Vagina (tissue), 2 donors: ENCODE measurements at regions not wholly inside any gene's neighbourhood (a gene's known extent, or its start where the extent isn't known, plus 50 kb on each side); places are given as distances from the start of the nearest gene placed in this dataset.

ENCODE experiments used
- POLR2A ChIP-seq, 2 donors: fragments of 450-650 bp; IDR thresholded peaks; one replicate each; pipeline ENCODE4 v1.6.1; 2017; ENCODE audit warnings: antibody characterized with exemption in 2 of 2, mild to moderate bottlenecking in 2 of 2, moderate library complexity in 2 of 2
- POLR2AphosphoS5 ChIP-seq, 2 donors: sonication (generic); formaldehyde crosslinking; IDR thresholded peaks; one replicate each; pipeline ENCODE4 v1.9.0; 2017; ENCODE audit warnings: antibody characterized with exemption in 2 of 2, mild to moderate bottlenecking in 2 of 2, low read depth in 1 of 2; ENCODE audit not compliant: insufficient read depth in 1 of 2
- TF ChIP-seq, protein P1 (sequence below), 3 experiments: fragments of 450-650 bp in 2 of 3; fragments of 200-600 bp in 1 of 3; sonication (generic) in 1 of 3; IDR thresholded peaks; one replicate each; pipeline ENCODE4 v1.5.1; 2017 to 2019; ENCODE audit warnings: antibody characterized with exemption in 3 of 3, mild to moderate bottlenecking in 2 of 3, moderate library complexity in 2 of 3

DNA sequence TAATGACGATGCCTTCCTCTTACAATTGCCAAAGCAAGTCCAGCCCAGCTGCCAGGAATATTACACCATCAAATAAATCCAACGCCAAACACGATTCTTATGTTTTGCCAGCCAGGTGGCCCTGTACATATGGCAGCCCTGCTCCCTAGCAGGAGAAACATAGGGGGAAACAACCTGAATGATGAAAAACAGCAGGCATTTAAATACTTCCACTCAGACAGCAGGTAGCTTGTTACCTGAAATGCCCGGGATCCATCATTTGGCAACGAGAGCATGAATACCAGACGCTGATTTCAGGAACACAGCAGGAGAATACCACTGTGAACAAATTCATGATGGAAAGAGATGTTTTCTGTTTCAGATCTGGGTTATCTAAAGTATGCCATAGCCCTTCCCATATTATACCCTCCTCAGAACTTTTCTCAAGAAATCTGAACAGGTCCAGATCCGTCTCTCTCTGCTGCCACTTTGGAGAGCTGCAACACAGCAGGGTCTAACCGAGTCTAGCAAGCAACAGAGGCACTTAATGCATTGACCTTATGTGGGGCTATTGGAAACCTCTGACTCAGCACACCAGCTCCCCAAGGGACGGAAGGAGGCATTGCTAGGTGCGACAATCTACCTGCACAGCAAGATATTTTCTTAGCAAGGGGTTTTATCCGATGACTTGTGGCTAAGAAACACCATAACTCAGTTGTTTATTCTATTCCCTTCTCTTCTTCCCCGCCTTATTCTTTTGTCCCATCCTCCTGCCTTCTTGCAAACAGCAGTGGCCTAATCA is 166.3 kb downstream of the BARHL2 start:
- TF ChIP-seq, protein P1, sequence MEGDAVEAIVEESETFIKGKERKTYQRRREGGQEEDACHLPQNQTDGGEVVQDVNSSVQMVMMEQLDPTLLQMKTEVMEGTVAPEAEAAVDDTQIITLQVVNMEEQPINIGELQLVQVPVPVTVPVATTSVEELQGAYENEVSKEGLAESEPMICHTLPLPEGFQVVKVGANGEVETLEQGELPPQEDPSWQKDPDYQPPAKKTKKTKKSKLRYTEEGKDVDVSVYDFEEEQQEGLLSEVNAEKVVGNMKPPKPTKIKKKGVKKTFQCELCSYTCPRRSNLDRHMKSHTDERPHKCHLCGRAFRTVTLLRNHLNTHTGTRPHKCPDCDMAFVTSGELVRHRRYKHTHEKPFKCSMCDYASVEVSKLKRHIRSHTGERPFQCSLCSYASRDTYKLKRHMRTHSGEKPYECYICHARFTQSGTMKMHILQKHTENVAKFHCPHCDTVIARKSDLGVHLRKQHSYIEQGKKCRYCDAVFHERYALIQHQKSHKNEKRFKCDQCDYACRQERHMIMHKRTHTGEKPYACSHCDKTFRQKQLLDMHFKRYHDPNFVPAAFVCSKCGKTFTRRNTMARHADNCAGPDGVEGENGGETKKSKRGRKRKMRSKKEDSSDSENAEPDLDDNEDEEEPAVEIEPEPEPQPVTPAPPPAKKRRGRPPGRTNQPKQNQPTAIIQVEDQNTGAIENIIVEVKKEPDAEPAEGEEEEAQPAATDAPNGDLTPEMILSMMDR (IDR thresholded peaks at IDR 0.05) = no peak
- TF ChIP-seq POLR2A (IDR thresholded peaks at IDR 0.05) (no peak), POLR2AphosphoS5 (IDR thresholded peaks at IDR 0.05; ENCODE audit: insufficient read depth in 1 of 2, low read depth in 1 of 2) (no peak)
